SK-N-MC (cell line): ENCODE measurements at regions not wholly inside any gene's neighbourhood (a gene's known extent, or its start where the extent isn't known, plus 50 kb on each side); places are given as distances from the start of the nearest gene placed in this dataset.

ENCODE experiments used
- EZH2 ChIP-seq: fragments of 200-600 bp; sonication (generic); IDR thresholded peaks from one replicate; pipeline ENCODE4 v1.6.1; 2017; ENCODE audit warnings: antibody characterized with exemption
- POLR2AphosphoS5 ChIP-seq: IDR thresholded peaks from 2 replicates; pipeline ENCODE4 v1.6.1; 2012; ENCODE audit warnings: mild to moderate bottlenecking, low read depth, low read length, borderline replicate concordance

DNA sequence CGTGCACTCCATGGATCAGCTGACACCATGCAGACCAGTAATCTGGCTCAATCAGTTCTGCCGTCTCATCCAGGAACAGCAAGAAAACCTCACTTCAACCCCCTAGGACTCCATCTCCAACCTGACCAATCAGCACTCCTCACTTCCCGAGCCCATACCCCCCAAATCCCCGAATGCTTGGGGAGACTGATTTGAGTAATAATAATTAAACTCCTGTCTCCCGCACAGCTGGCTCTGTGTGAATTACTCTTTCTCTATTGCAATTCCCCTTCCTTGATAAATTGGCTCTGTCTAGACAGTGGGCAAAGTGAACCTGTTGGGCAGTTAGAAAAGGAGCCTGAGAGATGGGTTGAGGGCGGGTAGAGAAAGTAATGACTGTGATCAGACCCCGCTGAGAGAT is 320.0 kb downstream of the HAPSTR1 start:
- TF ChIP-seq POLR2AphosphoS5 = no peak
- TF ChIP-seq EZH2 = no peak
